PC-9 (cell line): ENCODE measurements at regions not wholly inside any gene's neighbourhood (a gene's known extent, or its start where the extent isn't known, plus 50 kb on each side); places are given as distances from the start of the nearest gene placed in this dataset.

Experiments used
- BruUV-seq: library from RNA; stranded (reverse); fragments of 400-500 nt; replicated peaks from 2 replicates; lab custom pipeline; 2021; lab: Mats Ljungman, UMichigan
- CTCF ChIA-PET: fragments of 300-600 bp; sonication (Branson Sonifier 250); formaldehyde crosslinking; loops from one replicate; lab custom pipeline; 2022; ENCODE audit warnings: antibody characterized with exemption; lab: Charles Lee
- POLR2A ChIA-PET: fragments of 300-600 bp; sonication (Branson Sonifier 250); formaldehyde crosslinking; loops from one replicate; lab custom pipeline; 2022; ENCODE audit warnings: antibody characterized with exemption; ENCODE audit not compliant: unreplicated experiment; lab: Charles Lee
- DNase-seq, 2 experiments: peaks; one replicate each; pipeline versions ENCODE4 v3.0.0 to v3.0.0-alpha.2; 2015 to 2022; ENCODE audit warnings: mixed read lengths in 1 of 2
- H2AFZ ChIP-seq: fragments of 200-600 bp; sonication (generic); 2 replicates; pipeline ENCODE4 v1.8.1; 2017; ENCODE audit warnings: antibody characterized with exemption
- H3F3A ChIP-seq: fragments of 200-600 bp; sonication (generic); 2 replicates; pipeline ENCODE4 v1.8.1; 2017; ENCODE audit warnings: antibody characterized with exemption, mild to moderate bottlenecking, low read depth; ENCODE audit not compliant: insufficient read depth
- H3K27ac ChIP-seq: fragments of 200-600 bp; sonication (generic); 2 replicates; pipeline ENCODE4 v1.6.1; 2016; ENCODE audit warnings: mixed run types
- H3K27me3 ChIP-seq: fragments of 200-600 bp; sonication (generic); 2 replicates; pipeline ENCODE4 v1.6.1; 2016; ENCODE audit warnings: low read depth, mixed run types; ENCODE audit not compliant: insufficient read depth
- H3K36me3 ChIP-seq: fragments of 200-600 bp; sonication (generic); 2 replicates; pipeline ENCODE4 v1.6.1; 2016; ENCODE audit warnings: low read depth, mixed run types
- H3K4me1 ChIP-seq: fragments of 200-600 bp; sonication (generic); replicated peaks from 2 replicates; pipeline ENCODE4 v1.6.1; 2016; ENCODE audit warnings: mixed run types; ENCODE audit not compliant: insufficient read depth
- H3K4me2 ChIP-seq: fragments of 200-600 bp; sonication (generic); 2 replicates; pipeline ENCODE4 v1.6.1; 2017; ENCODE audit warnings: mixed run types
- H3K4me3 ChIP-seq: fragments of 200-600 bp; sonication (generic); 2 replicates; pipeline ENCODE4 v1.6.1; 2016; ENCODE audit warnings: mixed run types
- H3K79me2 ChIP-seq: fragments of 200-600 bp; sonication (generic); 2 replicates; pipeline ENCODE4 v1.6.1; 2017; ENCODE audit warnings: low read depth, mixed run types
- H3K9me2 ChIP-seq: fragments of 200-600 bp; sonication (generic); 2 replicates; pipeline ENCODE4 v1.8.1; 2017; ENCODE audit warnings: mild to moderate bottlenecking; ENCODE audit not compliant: insufficient read depth
- H3K9me3 ChIP-seq: fragments of 200-600 bp; sonication (generic); 2 replicates; pipeline ENCODE4 v1.8.1; 2016; ENCODE audit warnings: low read depth; ENCODE audit not compliant: insufficient read depth
- H4K20me1 ChIP-seq: fragments of 200-600 bp; sonication (generic); 2 replicates; pipeline ENCODE4 v1.8.1; 2017; ENCODE audit not compliant: insufficient read depth
- EZH2 ChIP-seq: fragments of 200-600 bp; sonication (generic); IDR thresholded peaks from 2 replicates; pipeline ENCODE4 v1.8.0; 2017; ENCODE audit warnings: antibody characterized with exemption, low read depth
- intact Hi-C: fragments of 100-400 bp; cut with micrococcal nuclease; formaldehyde crosslinking; loops from one replicate; pipeline ENCODE4 v1.10.0; 2022; ENCODE audit not compliant: unreplicated experiment
- TF ChIP-seq, protein P1 (sequence below): fragments of 200-600 bp; sonication (generic); conservative IDR thresholded peaks from 2 replicates; pipeline ENCODE4 v1.6.1; 2017; ENCODE audit warnings: mixed run types, antibody characterized with exemption, mild to moderate bottlenecking, moderate library complexity

DNA sequence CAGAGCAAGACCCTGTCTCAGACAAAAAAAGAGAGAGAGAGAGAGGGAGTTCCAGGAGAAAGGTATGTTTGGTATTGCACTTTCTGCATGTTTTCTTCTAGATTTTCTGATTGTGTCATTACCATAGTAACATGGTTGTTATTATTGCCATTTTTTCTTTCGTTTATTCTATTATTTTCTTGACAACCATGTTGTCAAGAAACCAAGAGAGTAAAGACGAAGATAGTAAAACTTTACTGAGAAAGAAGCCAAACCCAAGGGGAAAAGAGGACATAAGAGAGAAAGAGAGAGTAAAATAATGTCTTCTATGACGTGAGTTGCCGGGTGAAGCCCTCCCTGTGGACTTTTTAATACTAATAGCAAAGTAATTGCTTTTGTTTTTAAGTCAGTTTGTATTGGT is 1186.0 kb upstream of the SEL1L start:
- no peaks in the 10 kb centered on the region for H3K79me2 ChIP-seq
- H3K9me2 ChIP-seq = no peaks in the 10 kb centered on the region
- no peaks in the 10 kb centered on the region for H3K36me3 ChIP-seq
- no peaks in the 10 kb centered on the region for H3K27me3 ChIP-seq
- no peak overlapping the region for H3K4me2 ChIP-seq
- intact Hi-C loops = no loop called here
- no peak overlapping the region for H3K4me3 ChIP-seq
- BruUV-seq = no TSS peak
- POLR2A ChIA-PET = no interaction called here
- TF ChIP-seq, protein P1, sequence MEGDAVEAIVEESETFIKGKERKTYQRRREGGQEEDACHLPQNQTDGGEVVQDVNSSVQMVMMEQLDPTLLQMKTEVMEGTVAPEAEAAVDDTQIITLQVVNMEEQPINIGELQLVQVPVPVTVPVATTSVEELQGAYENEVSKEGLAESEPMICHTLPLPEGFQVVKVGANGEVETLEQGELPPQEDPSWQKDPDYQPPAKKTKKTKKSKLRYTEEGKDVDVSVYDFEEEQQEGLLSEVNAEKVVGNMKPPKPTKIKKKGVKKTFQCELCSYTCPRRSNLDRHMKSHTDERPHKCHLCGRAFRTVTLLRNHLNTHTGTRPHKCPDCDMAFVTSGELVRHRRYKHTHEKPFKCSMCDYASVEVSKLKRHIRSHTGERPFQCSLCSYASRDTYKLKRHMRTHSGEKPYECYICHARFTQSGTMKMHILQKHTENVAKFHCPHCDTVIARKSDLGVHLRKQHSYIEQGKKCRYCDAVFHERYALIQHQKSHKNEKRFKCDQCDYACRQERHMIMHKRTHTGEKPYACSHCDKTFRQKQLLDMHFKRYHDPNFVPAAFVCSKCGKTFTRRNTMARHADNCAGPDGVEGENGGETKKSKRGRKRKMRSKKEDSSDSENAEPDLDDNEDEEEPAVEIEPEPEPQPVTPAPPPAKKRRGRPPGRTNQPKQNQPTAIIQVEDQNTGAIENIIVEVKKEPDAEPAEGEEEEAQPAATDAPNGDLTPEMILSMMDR = no peak
- no peak for TF ChIP-seq EZH2
- no peaks in the 10 kb centered on the region for H4K20me1 ChIP-seq
- H3K9me3 ChIP-seq = no peaks in the 10 kb centered on the region
- CTCF ChIA-PET = no interaction called here
- H3F3A ChIP-seq = no peaks in the 10 kb centered on the region
- no peak for DNase-seq
- no peaks in the 10 kb centered on the region for H3K4me1 ChIP-seq
- no peak overlapping the region for H2AFZ ChIP-seq
- no peak overlapping the region for H3K27ac ChIP-seq

DNA sequence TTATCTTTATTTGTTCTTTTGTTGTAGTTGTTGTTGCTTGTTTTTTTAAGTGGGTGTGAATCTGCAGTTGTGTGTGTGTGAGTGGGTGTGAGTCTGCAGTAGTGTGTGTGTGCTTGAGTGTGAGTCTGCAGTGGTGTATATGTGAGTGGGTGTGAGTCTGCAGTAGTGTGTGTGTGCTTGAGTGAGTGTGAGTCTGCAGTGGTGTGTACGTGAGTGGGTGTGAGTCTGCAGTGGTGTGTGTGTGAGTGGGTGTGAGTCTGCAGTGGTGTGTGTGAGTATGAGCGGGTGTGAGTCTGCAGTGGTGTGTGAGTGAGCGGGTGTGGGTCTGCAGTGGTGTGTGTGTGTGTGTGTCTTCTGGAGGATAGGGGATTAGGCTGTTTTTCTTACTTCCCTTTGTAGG is 1186.8 kb upstream of the SEL1L start:
- no peaks in the 10 kb centered on the region for H4K20me1 ChIP-seq
- CTCF ChIA-PET = no interaction called here
- BruUV-seq = no TSS peak
- H3F3A ChIP-seq = no peaks in the 10 kb centered on the region
- intact Hi-C loops = no loop called here
- no peaks in the 10 kb centered on the region for H3K79me2 ChIP-seq
- DNase-seq = no peak
- no peak overlapping the region for H2AFZ ChIP-seq
- no peaks in the 10 kb centered on the region for H3K36me3 ChIP-seq
- no peak overlapping the region for H3K27ac ChIP-seq
- no peaks in the 10 kb centered on the region for H3K9me3 ChIP-seq
- H3K27me3 ChIP-seq = no peaks in the 10 kb centered on the region
- H3K4me2 ChIP-seq = no peak overlapping the region
- H3K4me3 ChIP-seq = no peak overlapping the region
- no peaks in the 10 kb centered on the region for H3K4me1 ChIP-seq
- H3K9me2 ChIP-seq = no peaks in the 10 kb centered on the region
- TF ChIP-seq, protein P1 = no peak
- TF ChIP-seq EZH2 = no peak
- POLR2A ChIA-PET = no interaction called here

DNA sequence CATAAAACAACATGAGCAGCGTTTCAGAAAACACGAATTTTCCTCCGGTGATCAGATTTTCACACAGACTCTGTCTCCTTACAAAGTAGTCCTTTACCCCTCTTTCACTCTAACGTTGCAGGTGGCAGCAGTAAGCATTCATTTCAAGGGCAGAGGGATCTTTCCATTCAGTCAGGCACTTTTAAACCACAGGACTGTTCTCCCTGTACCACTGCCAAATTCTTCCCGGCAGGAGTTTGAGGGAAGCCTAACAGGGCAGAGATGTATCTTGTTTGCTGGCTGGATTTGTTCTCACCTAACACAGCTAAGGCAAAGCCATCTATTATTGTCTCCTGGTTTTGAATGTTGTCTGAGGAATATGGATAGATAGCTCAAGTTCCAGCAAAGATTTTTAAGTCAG is 1187.3 kb upstream of the SEL1L start:
- Histone ChIP-seq H3F3A (no peaks in the 10 kb centered on the region), H3K36me3 (no peaks in the 10 kb centered on the region), H3K9me3 (no peaks in the 10 kb centered on the region), H4K20me1 (no peaks in the 10 kb centered on the region), H2AFZ (no peak overlapping the region), H3K4me3 (no peak overlapping the region), H3K4me1 (no peaks in the 10 kb centered on the region), H3K27ac (no peak overlapping the region), H3K4me2 (no peak overlapping the region), H3K9me2 (no peaks in the 10 kb centered on the region), H3K79me2 (no peaks in the 10 kb centered on the region), H3K27me3 (no peaks in the 10 kb centered on the region)
- no TSS peak for BruUV-seq
- intact Hi-C loops = no loop called here
- TF ChIP-seq, protein P1 = no peak
- TF ChIP-seq EZH2 = no peak
- CTCF ChIA-PET = no interaction called here
- no peak for DNase-seq
- POLR2A ChIA-PET = no interaction called here
